BE2C (cell line): ENCODE measurements at regions not wholly inside any gene's neighbourhood (a gene's known extent, or its start where the extent isn't known, plus 50 kb on each side); places are given as distances from the start of the nearest gene placed in this dataset.

Experiments
- DNase-seq: peaks from one replicate; pipeline ENCODE4 v3.0.0-alpha.2; 2020
- H3K27me3 ChIP-seq: fragments of 250-450 bp; sonication (Bioruptor Pico); 2 replicates; pipeline ENCODE4 v1.5.1; 2020; ENCODE audit warnings: mild to moderate bottlenecking
- H3K36me3 ChIP-seq: fragments of 250-450 bp; sonication (Bioruptor Pico); 2 replicates; pipeline ENCODE4 v1.5.1; 2020; ENCODE audit warnings: mild to moderate bottlenecking
- H3K4me1 ChIP-seq: fragments of 250-450 bp; sonication (Bioruptor Pico); 2 replicates; pipeline ENCODE4 v1.5.1; 2020
- H3K4me3 ChIP-seq: 2 replicates; pipeline ENCODE4 v1.5.1; 2011; ENCODE audit warnings: low read depth, low read length
- H3K9me3 ChIP-seq: fragments of 250-450 bp; sonication (Bioruptor Pico); 2 replicates; pipeline ENCODE4 v1.5.1; 2020
- TF ChIP-seq, protein P1 (sequence below): IDR thresholded peaks from 2 replicates; pipeline ENCODE4 v1.5.1; 2012; ENCODE audit warnings: mild to moderate bottlenecking, low read depth, low read length

GRCh38 chr2:17416884-17417391, 101.3 kb downstream of the RAD51AP2 start:
- H3K4me3 ChIP-seq: no peak overlapping the region
- H3K36me3 ChIP-seq: no peaks in the 10 kb centered on the region
- no peaks in the 10 kb centered on the region for H3K4me1 ChIP-seq
- TF ChIP-seq, protein P1, sequence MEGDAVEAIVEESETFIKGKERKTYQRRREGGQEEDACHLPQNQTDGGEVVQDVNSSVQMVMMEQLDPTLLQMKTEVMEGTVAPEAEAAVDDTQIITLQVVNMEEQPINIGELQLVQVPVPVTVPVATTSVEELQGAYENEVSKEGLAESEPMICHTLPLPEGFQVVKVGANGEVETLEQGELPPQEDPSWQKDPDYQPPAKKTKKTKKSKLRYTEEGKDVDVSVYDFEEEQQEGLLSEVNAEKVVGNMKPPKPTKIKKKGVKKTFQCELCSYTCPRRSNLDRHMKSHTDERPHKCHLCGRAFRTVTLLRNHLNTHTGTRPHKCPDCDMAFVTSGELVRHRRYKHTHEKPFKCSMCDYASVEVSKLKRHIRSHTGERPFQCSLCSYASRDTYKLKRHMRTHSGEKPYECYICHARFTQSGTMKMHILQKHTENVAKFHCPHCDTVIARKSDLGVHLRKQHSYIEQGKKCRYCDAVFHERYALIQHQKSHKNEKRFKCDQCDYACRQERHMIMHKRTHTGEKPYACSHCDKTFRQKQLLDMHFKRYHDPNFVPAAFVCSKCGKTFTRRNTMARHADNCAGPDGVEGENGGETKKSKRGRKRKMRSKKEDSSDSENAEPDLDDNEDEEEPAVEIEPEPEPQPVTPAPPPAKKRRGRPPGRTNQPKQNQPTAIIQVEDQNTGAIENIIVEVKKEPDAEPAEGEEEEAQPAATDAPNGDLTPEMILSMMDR: no peak
- H3K9me3 ChIP-seq: no peaks in the 10 kb centered on the region
- DNase-seq: no peak
- no peaks in the 10 kb centered on the region for H3K27me3 ChIP-seq

DNA sequence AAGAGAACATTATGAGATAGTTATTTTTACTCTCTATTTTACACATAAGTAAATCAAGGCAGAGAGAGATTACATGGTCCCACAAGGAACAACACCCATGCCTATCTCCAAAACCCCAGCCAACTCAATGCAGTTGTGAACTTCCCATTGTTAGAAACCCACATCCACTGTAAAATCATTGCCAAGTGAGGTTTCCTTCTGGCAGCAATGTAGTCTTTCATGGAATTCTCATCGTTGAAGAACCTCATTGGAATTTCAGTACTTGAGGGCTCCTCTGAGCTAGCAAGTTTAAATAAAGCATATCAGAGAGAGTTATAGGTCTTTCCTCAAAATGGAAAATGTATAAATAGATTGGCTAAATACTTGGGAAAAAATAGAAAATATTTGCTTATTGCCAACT, 105.2 kb downstream of the RAD51AP2 start:
- no peaks in the 10 kb centered on the region for H3K36me3 ChIP-seq
- no peak overlapping the region for H3K4me3 ChIP-seq
- no peaks in the 10 kb centered on the region for H3K4me1 ChIP-seq
- H3K9me3 ChIP-seq: no peaks in the 10 kb centered on the region
- no peaks in the 10 kb centered on the region for H3K27me3 ChIP-seq
- TF ChIP-seq, protein P1: no peak
- DNase-seq: no peak

DNA sequence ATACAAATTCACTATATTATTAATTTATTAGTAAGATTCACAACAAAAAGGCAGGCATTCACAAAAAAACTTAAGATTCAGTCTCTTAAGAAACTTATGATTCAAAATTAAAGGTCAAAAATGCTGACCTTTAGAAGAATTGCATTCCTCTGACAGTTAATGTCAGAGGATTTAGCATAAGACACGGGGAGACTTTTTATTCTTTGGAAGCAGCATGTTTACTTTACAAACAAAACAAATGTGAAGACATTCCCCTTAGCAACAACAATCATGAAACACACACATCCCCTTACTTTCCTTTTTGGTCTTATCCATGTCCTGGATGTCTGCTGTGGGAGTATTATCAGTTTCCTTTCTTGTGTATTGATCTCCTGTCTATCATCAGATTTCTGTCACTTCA, 117.1 kb downstream of the RAD51AP2 start:
- Histone ChIP-seq H3K27me3 (no peaks in the 10 kb centered on the region), H3K4me1 (no peaks in the 10 kb centered on the region), H3K4me3 (no peak overlapping the region), H3K9me3 (no peaks in the 10 kb centered on the region), H3K36me3 (no peaks in the 10 kb centered on the region)
- DNase-seq: no peak
- TF ChIP-seq, protein P1: no peak

GRCh38 chr2:17398770-17399169, 119.5 kb downstream of the RAD51AP2 start:
- Histone ChIP-seq H3K36me3 (no peaks in the 10 kb centered on the region), H3K4me1 (no peaks in the 10 kb centered on the region), H3K9me3 (no peaks in the 10 kb centered on the region), H3K27me3 (no peaks in the 10 kb centered on the region), H3K4me3 (no peak overlapping the region)
- DNase-seq: no peak
- TF ChIP-seq, protein P1: no peak

- TF ChIP-seq, protein P1: no peak
- H3K9me3 ChIP-seq: no peaks in the 10 kb centered on the region
These were observed 129.4 kb downstream of the RAD51AP2 start for GRCh38 chr2:17388798-17389197.

DNA sequence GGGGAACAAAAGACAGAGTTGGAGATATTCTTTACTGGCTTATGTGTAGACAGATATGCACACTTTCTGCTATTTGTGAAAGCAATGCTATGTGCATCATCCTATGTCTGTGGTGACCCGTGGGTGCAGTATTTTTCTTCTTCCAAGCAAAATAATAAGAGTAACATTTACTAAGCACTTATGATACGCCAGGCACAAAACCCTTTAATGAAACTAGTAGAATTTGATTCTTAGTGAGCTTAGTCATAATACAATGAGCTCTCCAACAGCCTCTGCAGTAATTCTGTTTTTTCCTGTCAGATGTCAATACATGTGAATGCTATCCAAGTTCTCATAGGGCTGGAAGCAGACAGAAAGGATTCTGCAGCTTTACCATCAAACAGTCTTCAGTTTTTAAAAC, 130.6 kb downstream of the RAD51AP2 start:
- H3K9me3 ChIP-seq: no peaks in the 10 kb centered on the region
- H3K4me3 ChIP-seq: no peak overlapping the region
- DNase-seq: no peak
- TF ChIP-seq, protein P1: no peak
- no peaks in the 10 kb centered on the region for H3K4me1 ChIP-seq
- no peaks in the 10 kb centered on the region for H3K36me3 ChIP-seq
- no peaks in the 10 kb centered on the region for H3K27me3 ChIP-seq

More at GRCh38 chr2:17388798-17389197, 129.4 kb downstream of the RAD51AP2 start:
- DNase-seq: no peak
- Histone ChIP-seq H3K36me3 (no peaks in the 10 kb centered on the region), H3K27me3 (no peaks in the 10 kb centered on the region), H3K4me3 (no peak overlapping the region), H3K4me1 (no peaks in the 10 kb centered on the region)
